ENCODE measurements at regions not wholly inside any gene's neighbourhood (a gene's known extent, or its start where the extent isn't known, plus 50 kb on each side); places are given as distances from the start of the nearest gene placed in this dataset.
"Not testable (repeated sequence)": the region's sequence is repeated elsewhere in the genome, so short reads cannot be mapped to it uniquely, and the experiment has no call there.

- DNase-seq: no peak
These were observed 90.1 kb upstream of the AFDN start for GRCh38 chr6:167736486-167737204.

DNA sequence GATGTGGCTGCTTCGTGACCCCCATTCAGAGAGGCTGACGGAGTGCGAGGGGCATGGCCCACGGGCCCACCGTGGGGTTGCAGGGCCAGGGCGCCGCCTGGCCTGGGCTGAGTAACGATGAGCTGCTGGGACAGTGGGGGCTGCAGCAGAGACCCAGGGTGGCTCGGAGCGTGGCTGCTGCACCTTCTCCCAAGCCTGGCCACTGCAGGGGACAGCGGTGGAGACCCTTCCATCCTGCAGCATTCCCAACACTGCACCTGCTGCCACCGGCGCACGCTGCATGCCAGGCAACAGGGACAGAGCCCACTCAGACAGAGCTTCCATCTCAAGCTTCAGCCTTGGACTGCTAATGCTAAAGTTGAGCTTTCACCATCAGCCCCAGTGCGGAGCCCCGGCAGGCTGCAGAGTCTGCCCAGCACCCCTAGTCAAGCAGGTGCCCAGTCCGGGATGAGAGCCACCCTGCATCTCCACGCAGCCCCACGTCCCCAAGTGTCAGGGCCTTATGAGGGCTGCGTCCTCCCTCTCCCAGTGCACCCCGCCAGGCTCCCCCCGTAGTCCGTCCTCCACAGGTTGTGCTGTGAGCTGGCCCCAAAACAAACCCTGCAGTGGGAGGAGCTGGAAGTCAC lies 89.4 kb upstream of the AFDN start:
- DNase-seq: no peak

- DNase-seq: no peak
These were observed 88.3 kb upstream of the AFDN start for GRCh38 chr6:167738386-167738785.

DNA sequence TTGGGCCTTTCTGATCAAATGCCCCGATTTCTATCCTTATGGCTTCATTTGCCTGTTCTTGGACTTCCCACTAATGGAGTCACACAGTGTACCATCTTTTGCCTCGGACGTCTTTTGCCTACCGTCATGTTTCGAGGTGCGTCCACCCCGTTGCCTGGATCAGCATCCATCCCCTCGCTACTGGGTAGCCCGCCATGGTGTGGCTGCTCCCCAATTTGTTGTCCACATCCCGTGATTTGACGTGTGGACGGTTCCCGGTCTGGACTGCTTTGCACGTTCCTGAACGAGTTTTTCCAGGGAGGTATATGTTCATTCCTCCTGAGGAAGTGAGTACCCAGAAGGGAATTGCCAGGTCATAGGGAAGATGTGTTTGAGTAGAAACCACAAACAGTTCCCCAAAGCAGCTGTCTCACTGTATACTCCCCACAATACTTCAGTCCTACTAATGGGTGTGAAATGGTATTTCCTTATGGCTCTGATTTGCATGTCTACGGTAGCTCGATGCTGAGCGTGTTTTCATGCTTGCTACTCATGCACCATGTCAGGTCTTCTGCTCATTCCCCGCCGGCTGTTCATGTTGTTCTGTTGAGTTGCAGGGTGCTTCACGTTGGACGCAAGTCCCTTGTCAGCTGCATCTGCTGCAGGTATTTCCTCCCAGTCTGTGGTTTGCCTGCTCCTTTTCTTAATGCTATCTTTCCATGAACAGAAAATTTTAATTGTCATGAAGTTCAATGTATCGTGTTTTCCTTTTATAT lies 86.8 kb upstream of the AFDN start:
- no peak for DNase-seq

GRCh38 chr6:167742719-167743303 lies 83.9 kb upstream of the AFDN start:
- no peak for DNase-seq

DNA sequence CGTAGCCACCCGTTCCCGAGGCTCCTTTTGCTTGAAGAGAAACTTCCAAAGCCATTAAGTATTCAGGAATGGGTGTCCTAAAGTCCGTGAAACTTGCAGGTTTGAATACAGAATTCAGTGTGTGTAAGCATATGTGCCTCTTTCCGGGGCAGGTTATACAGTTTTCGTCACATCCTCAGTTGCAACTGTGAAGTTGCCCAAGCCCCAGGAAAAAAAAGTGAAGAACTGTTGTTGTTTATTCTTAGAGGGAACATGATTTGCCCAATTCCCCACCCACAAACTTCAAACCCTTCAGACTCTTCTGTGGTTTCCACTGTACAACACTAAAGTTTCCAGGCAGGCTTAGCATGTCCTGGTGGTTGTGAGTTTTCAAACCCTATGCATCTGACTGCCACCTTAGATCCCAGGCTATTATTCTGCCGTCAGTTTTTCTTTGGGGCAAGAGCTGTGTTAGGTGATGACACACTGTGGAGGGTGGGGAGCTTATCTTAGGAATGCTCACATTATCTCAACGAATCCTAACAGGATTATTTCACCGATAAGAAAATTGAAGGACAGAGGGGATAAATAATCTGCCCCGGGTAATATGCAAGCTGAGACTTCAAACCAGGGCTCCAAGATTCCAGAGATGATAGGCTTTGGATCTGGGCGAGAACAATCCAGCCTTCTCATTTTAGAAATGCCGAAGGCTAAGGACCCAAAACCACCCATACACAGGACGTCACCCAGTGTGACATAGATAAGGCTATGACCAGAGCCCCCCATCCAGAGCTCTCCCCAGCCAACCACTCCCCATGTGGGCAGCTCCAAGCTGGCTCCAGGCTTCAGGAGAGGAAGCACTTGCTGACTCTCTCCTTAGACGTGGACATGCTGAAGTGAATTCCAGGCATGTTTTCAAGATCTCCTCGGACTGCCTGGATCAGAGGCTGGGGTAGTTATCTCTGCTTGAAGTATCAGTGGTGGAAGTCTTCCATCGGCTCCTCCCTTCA lies 81.7 kb upstream of the AFDN start:
- no peak for DNase-seq

- DNase-seq: no peak
These were observed 80.9 kb upstream of the AFDN start for GRCh38 chr6:167745670-167746389.

GRCh38 chr6:167746390-167746907 lies 80.3 kb upstream of the AFDN start:
- no peak for DNase-seq

GRCh38 chr6:167746975-167747374 lies 79.7 kb upstream of the AFDN start:
- DNase-seq: no peak

DNA sequence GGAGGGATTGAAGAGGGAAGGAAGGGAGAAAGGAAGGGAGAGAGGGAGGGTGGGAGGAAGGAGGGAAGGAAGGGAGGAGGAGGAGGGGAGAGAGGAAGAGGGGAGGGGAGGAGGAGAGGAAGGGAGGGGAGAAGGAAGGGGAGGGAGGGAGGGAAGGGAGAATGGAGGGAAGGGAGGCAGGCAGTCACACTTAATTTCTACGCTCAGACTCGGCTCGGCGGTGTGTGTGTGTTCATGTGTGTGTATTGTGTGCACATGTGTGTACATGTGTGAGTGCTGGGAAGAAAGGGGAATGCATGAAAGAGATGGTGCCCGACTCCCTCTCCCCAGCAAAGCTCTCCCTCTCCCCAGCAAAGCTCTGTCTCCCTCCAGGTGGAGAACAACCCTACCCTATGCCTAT lies 79.1 kb upstream of the AFDN start:
- no peak for DNase-seq

DNA sequence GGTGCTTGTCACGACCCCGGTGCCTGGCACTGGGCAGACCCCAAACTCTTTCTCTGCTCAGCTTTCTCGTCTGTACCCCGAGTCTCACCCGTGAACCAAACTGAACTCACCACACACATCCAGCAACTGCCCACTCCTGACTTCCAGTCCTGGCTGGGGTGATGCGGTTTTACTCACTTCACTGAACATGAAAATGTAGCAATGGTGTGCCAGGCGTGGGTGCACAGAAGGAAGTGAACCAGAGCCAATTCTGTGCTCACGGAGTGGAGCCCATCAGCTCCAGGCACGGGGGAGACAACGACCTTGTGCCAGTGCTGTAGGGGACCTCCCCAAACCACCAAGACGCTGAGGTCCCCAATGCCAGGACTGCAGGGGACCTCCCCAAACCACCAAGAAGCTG lies 78.7 kb upstream of the AFDN start:
- no peak for DNase-seq

DNA sequence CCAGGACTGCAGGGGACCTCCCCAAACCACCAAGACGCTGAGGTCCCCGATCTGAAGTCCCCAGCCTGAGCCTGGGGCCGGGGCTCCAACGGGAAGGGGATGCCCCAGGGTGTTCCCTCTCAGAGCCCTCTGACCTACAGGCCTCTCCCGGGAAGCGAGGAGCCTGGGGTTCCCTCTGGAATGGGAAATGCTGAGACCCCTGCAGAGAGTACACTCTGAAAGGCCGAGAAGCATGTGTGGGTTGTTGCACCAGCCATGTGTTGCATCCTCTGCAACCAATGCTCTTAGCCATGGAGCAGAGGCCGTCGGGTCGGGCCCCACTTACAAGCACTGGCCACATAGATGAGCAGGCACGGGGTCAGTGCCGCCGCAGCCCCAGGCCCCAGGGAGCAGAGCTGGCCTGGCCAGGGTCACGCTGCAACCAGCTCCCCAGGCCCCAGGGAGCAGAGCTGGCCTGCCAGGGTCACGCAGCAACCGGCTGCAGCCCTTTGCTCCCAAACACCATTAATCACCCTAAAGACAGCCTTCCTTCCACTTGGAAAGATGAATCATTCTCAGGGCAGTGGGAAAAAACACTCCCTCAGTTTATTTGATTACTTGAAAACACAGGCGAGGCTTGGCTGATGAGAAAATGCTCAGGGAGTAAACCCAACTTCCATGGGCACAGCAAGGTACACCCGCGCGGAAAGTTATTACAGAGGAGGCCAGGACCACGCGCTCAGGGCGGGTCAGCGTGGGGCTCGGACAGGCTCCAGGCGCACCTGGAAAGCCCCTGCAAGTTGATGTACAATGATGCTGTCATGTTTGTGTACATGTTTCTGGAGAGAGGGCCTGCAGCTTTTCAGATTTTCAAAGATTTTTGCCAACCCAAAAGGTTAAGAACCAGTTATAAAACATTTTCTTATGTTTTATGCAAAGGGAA lies 78.0 kb upstream of the AFDN start:
- DNase-seq: no peak

DNA sequence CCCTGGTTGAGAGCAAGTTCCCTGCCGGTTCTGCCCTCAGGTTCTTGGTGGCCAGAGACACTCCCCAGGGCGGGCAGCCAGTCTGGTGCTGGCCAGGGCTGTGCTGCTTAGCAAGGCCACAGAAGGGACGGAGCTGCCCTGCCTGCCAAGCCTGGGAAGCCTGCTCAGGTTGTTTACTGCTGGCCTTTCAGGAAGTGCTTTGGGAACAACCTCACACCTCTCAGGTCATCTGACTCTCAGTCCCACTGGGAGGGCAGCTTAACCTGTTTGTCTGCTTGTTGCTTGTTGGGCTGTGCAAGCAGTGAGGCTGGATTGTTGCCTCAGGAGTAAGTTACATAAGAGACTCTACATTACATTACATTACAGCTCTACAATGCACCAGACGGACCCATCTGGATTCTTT lies 75.8 kb upstream of the AFDN start:
- no peak for DNase-seq

DNA sequence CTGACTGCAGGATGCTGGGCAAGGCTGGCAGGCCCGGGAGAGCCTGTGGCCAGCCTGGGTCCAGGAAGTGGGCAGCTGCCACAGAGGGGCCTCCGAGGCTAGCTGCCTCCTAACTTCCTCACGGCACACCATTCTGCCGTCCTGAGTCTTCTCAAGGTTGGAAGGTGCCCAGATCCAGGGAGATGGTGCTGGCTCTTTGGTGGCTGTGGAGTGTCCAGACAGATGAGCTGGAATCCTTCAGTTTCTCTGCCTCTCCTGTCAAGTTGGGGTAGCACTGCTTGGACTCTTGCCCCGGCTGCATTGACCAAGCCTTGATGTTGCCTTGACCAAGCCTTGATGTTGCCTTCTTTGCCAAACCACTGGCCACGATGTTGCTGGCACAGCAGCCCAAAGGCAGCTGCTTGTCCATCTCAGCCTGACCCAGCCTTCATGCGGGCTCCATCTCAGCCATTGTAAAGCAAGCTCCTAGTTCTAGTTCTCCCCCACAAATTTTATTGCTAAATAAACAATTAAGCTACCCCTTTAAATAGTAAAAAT lies 75.1 kb upstream of the AFDN start:
- DNase-seq: no peak

DNA sequence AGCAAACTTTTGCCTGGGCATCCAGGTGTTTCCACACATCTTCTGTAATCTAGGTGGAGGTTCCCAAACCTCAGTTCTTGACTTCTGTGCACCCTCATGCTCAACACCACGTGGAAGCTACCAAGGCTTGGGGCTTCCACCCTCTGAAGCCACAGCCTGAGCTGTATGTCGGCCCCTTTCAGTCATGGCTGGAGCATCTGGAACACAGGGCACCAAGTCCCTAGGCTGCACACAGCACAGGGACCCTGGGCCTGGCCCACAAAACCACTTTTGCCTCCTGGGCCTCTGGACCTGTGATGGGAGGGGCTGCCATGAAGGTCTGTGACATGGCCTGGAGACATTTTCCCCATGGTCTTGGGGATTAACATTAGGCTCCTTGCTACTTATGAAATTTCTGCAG lies 73.4 kb upstream of the AFDN start:
- DNase-seq: not testable (repeated sequence)

GRCh38 chr6:167754691-167755090 lies 72.0 kb upstream of the AFDN start:
- DNase-seq: no peak

GRCh38 chr6:167755461-167755860 lies 71.2 kb upstream of the AFDN start:
- no peak for DNase-seq

GRCh38 chr6:167756597-167756996 lies 70.1 kb upstream of the AFDN start:
- DNase-seq: peak; percentile 17

- no peak for DNase-seq
These were observed 69.5 kb upstream of the AFDN start for GRCh38 chr6:167757249-167757648.

DNA sequence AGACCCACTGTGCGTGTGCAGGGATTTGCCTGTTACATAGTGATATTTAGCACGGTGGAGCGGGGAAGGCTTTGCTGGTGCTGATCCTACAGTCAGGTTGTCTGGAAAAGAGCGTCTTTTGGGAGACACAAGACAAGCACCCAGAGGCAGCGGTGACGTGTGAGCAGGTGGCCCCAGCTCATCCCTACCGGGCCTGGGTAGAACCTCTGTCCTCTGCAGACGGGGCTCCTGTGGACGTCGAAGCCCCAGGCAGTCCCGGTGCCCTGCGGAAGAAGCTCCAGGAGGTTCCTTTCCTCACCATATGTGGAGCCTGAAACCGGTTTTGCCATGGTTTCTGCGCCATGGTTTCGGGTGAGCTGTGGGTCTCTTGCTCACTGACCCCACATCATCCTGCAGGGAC lies 68.9 kb upstream of the AFDN start:
- no peak for DNase-seq
